HEK293 (cell line): ENCODE measurements at regions not wholly inside any gene's neighbourhood (a gene's known extent, or its start where the extent isn't known, plus 50 kb on each side); places are given as distances from the start of the nearest gene placed in this dataset.

Source experiments
- CTCF ChIA-PET: fragments of 350-600 bp; formaldehyde crosslinking; extraction: SDS; loops from one replicate; lab custom pipeline; 2021; ENCODE audit warnings: antibody characterized with exemption; lab: Yijun Ruan, JAX
- POLR2A ChIA-PET: fragments of 300-600 bp; formaldehyde crosslinking; extraction: SDS; loops from one replicate; lab custom pipeline; 2020; ENCODE audit warnings: antibody characterized with exemption, inconsistent platforms; lab: Yijun Ruan, JAX
- H3K27ac ChIP-seq: fragments of 200-500 bp; sonication (Bioruptor generic); 2 replicates; pipeline ENCODE4 v1.5.1; 2014; ENCODE audit warnings: low read depth, low read length, control low read depth, inconsistent platforms; ENCODE audit errors: extremely low read depth
- H3K36me3 ChIP-seq, 2 experiments: fragments of 200-500 bp in 1 of 2; sonication (Bioruptor generic) in 1 of 2; 1 replicate in 1 of 2; 2 replicates in 1 of 2; pipeline ENCODE4 v1.5.1; 2014 to 2017; ENCODE audit warnings: inconsistent platforms in 2 of 2, low read length in 2 of 2; ENCODE audit not compliant: control insufficient read depth in 2 of 2, insufficient read depth in 1 of 2
- H3K4me1 ChIP-seq: fragments of 200-500 bp; sonication (Bioruptor generic); 2 replicates; pipeline ENCODE4 v1.5.1; 2014; ENCODE audit warnings: mild to moderate bottlenecking, low read length, inconsistent platforms; ENCODE audit not compliant: control insufficient read depth, insufficient read depth
- H3K4me3 ChIP-seq: 2 replicates; pipeline ENCODE4 v1.5.1; 2011; ENCODE audit warnings: low read depth, mild to moderate bottlenecking, control low read depth, low read length, moderate library complexity
- H3K9me3 ChIP-seq: fragments of 200-500 bp; sonication (Bioruptor generic); 2 replicates; pipeline ENCODE4 v1.5.1; 2014; ENCODE audit warnings: low read depth, low read length, inconsistent platforms; ENCODE audit not compliant: control insufficient read depth, insufficient read depth
- CTCF ChIP-seq: fragments of 450-650 bp; formaldehyde crosslinking; IDR thresholded peaks from 2 replicates; pipeline ENCODE4 v1.5.1; 2016; ENCODE audit warnings: missing biosample characterization, missing genetic modification characterization
- MZF1 ChIP-seq: fragments of 450-650 bp; formaldehyde crosslinking; IDR thresholded peaks from 2 replicates; pipeline ENCODE4 v1.5.1; 2017; ENCODE audit warnings: missing biosample characterization, missing genetic modification characterization, borderline replicate concordance
- SETDB1 ChIP-seq: IDR thresholded peaks from one replicate; pipeline ENCODE4 v1.6.1; 2017; ENCODE audit warnings: mild to moderate bottlenecking, low read length, moderate library complexity, mixed read lengths; ENCODE audit not compliant: insufficient read length
- TSHZ1 ChIP-seq: fragments of 450-650 bp; formaldehyde crosslinking; IDR thresholded peaks from 2 replicates; pipeline ENCODE4 v1.5.1; 2016; ENCODE audit warnings: missing biosample characterization, missing genetic modification characterization, borderline replicate concordance
- ZBTB11 ChIP-seq: fragments of 450-650 bp; formaldehyde crosslinking; conservative IDR thresholded peaks from 2 replicates; pipeline ENCODE4 v1.5.1; 2016; ENCODE audit warnings: low read depth, missing biosample characterization, missing genetic modification characterization
- ZNF2 ChIP-seq: fragments of 450-650 bp; formaldehyde crosslinking; IDR thresholded peaks from 2 replicates; pipeline ENCODE4 v1.5.1; 2016; ENCODE audit warnings: missing biosample characterization, missing genetic modification characterization
- ZNF214 ChIP-seq: fragments of 450-650 bp; formaldehyde crosslinking; IDR thresholded peaks from 2 replicates; pipeline ENCODE4 v1.5.1; 2017; ENCODE audit warnings: missing biosample characterization, mild to moderate bottlenecking, missing genetic modification characterization, borderline replicate concordance
- ZNF354C ChIP-seq: fragments of 450-650 bp; formaldehyde crosslinking; IDR thresholded peaks from 2 replicates; pipeline ENCODE4 v1.5.1; 2016; ENCODE audit warnings: missing biosample characterization, missing genetic modification characterization, low read depth, borderline replicate concordance
- ZNF416 ChIP-seq: fragments of 450-650 bp; formaldehyde crosslinking; IDR thresholded peaks from 2 replicates; pipeline ENCODE4 v1.5.1; 2016; ENCODE audit warnings: missing biosample characterization, missing genetic modification characterization
- ZNF514 ChIP-seq: fragments of 450-650 bp; formaldehyde crosslinking; IDR thresholded peaks from 2 replicates; pipeline ENCODE4 v1.5.1; 2016; ENCODE audit warnings: missing biosample characterization, missing genetic modification characterization
- ZNF521 ChIP-seq: fragments of 450-650 bp; formaldehyde crosslinking; IDR thresholded peaks from 2 replicates; pipeline ENCODE4 v1.5.1; 2017; ENCODE audit warnings: missing biosample characterization, mild to moderate bottlenecking, missing genetic modification characterization
- ZNF585B ChIP-seq: fragments of 450-650 bp; formaldehyde crosslinking; IDR thresholded peaks from 2 replicates; pipeline ENCODE4 v1.5.1; 2016; ENCODE audit warnings: missing biosample characterization, missing genetic modification characterization
- ZNF785 ChIP-seq: fragments of 450-650 bp; formaldehyde crosslinking; IDR thresholded peaks from 2 replicates; pipeline ENCODE4 v1.5.1; 2016; ENCODE audit warnings: missing biosample characterization, missing genetic modification characterization

DNA sequence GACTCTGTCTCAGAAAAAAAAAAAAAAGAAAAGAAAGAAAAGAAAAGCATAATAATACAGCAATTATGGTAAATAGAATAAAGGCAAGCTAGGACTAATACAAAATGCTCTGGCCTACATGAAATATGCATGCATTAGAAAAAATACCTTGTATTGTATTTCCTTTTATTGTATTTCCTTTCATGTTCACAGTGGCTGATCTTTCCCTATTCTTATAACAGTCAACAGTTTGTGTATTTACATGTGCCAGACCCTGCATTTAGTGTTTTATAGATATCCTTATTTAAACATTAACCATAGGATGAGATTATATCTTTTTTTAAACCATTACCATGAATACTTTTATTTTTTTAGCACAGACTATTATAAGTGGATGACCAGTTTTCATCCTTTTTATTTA lies 56.3 kb upstream of the ARL15 start (continued):
- TF ChIP-seq ZBTB11 (no peak), ZNF514 (no peak), ZNF521 (no peak), CTCF (no peak), TSHZ1 (no peak), ZNF214 (tag by site-specific recombination) (no peak), ZNF354C (tag by site-specific recombination) (no peak)

- no peak overlapping the region for H3K27ac ChIP-seq
- no peaks in the 10 kb centered on the region for H3K9me3 ChIP-seq
- ChIA-PET CTCF (interaction anchor here (0.6 kb wide), 1 partner anchor 24 kb away, joined by 3 read pairs; no protein-coding TSS in a partner anchor), POLR2A (no interaction called here)
- TF ChIP-seq ZNF416 (tag by site-specific recombination) (no peak), MZF1 (tag by site-specific recombination) (no peak), ZNF585B (no peak), ZNF514 (no peak), ZNF2 (tag by site-specific recombination) (no peak), TSHZ1 (no peak), ZNF785 (tag by site-specific recombination) (no peak), SETDB1 (no peak)
- no peak overlapping the region for H3K4me3 ChIP-seq
- H3K4me1 ChIP-seq = no peaks in the 10 kb centered on the region
- H3K36me3 ChIP-seq = no peaks in the 10 kb centered on the region
Observed at GRCh38 chr5:54363669-54364068, 53.3 kb upstream of the ARL15 start.
